Superior temporal gyrus (tissue), 1 donor: ENCODE measurements at regions not wholly inside any gene's neighbourhood (a gene's known extent, or its start where the extent isn't known, plus 50 kb on each side); places are given as distances from the start of the nearest gene placed in this dataset.
A peak's percentile ranks its signal among the peaks of the same experiment; 100 is the strongest.
"Not testable (repeated sequence)": the region's sequence is repeated elsewhere in the genome, so short reads cannot be mapped to it uniquely, and the experiment has no call there.

Experiments
- DNase-seq: peaks from one replicate; pipeline ENCODE4 v3.0.0-alpha.2; 2016; ENCODE audit errors: extremely low spot score

DNA sequence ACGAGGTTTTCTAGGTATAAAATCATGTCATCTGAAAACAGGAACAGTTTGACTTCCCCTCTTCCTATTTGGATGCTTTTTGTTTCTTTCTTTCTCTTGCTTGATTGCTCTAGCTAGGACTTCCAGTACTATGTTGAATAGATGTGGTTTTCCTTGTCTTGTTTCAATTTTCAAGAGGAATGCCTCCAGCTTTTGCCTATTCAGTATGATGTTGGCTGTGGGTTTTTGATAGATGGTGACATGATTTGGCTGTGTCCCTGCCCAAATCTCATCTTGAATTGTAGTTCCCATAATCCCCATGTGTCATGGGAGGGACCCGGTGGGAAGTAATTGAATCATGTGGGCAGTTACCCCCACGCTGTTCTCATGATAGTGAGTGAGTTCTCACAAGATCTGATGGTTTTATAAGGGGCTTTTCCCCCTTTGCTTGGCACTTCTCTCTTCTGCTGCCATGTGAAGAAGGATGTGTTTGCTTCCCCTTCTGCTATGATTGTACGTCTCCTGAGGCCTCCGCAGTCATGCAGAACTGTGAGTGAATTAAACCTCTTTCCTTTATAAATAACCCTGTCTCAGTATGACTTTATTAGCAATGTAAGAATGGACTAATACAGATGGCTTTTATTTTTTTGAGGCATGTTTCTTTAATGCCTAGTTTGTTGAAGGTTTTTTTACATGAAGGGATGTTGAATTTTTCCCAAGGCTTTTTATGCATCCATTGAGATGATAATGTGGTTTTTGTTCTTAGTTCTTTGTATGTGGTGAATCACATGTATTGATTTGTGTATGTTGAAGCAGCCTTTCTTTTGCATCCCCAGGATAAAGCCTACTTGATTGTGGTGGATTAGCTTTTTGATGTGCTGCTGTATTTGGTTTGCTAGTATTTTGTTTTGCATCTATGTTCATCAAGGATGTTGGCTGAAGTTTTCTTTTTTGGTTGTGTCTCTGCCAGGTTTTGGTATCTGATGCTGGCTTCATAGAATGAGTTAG is 239.1 kb downstream of the THBS2 start:
- no peak for DNase-seq

GRCh38 chr6:169009628-169010027 is 244.0 kb downstream of the THBS2 start:
- no peak for DNase-seq

DNA sequence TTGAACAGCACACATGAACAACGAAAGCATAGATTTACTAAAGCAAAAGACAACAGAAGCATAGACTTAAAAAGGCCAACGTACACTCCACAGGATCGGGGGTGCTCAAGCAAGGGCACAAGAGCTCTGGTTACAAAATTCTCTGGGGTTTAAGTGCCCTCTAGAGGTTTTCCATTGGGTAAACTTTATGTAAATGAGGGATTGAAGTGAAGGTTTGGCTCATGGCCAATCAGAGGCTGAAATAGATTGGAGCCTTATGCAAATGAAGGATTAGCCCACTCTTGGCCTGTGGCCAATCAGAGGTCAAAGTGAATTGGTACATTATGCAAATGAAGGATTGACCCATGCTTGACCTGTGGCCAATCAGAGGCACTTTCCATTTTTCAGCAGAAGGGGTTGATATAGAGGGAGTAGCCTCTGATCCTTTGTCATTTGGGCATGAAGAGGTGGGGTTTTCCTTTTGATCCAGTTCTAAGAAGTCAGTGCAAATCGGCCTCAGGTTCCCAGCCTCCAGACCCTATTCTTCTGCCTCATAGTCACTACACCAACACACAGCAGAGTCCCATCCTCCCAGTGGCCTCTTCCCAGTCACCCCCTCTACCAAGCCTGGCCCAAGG is 244.9 kb downstream of the THBS2 start:
- DNase-seq: peak; percentile 38

GRCh38 chr6:169005166-169005565 is 248.5 kb downstream of the THBS2 start:
- peak; percentile 57 for DNase-seq

DNA sequence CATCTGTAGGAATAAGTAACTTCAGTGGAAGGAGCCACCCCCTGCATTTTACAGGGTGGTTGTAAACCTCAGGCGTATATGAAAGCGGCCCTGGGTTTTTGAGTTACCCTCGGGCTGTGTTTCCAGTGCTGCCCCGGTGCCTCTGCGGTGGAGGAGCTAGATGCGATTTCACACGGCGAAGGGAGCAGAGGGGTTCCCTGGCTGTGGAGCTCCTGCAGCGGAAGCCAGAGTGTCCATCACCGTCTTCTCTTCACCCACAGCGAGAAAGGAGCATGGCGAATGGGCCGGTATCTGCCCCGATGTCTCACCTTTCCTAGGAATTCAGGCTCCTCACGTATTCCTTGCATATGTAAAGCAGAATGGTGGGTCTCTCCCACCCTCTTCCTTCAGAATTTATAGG is 253.6 kb downstream of the THBS2 start:
- DNase-seq: no peak

DNA sequence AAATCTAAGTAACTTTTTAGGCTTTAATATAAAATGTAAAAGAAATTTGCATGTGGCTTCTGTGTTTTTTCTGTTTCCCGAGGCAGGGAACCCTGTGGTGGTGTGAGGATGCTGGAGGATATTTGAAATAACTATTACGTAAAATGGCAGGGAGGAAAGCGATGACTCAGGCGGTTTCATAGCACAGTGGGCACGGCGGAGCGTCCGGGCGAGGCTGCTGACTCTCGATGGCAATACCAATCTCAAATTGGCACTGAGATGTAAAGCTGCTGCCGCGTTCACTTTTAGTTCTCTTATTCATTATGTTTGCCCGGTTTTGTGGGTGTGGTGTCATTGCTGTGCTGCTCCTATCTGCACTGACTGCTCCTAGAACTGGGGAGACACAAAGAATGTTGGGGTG is 254.3 kb downstream of the THBS2 start:
- no peak for DNase-seq

DNA sequence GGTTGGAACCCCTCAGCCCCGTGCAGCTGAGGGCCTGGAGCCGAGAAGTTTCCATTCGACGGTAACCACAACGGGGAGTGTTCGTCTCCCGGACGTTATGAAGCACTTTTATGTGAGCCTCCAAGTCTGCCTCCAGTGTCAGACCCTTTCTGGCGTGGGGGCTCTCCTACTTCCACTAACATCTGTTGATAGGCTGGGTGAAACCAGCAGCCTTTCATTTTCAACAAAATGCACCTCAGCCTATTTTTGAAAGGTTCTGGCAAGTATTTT is 257.4 kb downstream of the THBS2 start:
- no peak for DNase-seq

DNA sequence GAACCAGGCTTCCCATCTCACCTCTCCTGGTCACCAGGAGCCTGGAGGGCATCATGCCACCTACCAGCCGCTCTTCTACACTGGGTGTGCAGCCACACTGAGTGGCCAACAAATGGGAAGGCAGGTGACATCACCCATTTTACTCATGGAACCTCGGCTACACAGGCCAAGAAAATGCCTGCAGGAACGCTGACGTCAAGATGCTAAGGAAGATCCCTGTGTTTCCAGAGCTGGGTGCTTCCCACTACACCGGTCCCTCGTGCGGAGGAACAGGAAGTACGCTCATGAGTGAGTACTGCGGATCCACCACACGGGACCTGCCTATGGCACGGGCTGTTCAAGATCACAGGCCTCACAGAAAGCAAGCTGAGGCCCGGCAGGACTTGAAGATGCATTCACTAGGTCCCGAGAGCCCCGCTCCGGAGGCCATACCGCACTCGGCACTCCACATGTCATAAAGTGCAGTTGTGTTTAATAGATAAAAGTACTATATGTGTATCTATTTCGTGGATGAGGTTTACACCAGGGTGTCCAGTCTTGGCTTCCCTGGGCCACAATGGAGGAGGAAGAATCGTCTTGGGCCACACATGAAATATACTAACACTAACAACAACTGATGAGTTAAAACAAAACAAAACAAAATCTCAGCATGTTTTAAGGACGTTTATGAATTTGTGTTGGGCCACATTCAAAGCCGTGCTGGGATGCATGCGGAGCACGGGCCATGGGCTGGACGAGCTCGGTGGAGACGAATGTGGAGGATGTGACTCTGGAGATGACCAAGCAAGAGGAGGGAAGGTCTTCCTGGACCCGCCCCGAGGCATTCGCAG is 257.9 kb downstream of the THBS2 start:
- DNase-seq: no peak

- no peak for DNase-seq
Observed at GRCh38 chr6:168994956-168995355, 258.7 kb downstream of the THBS2 start.

GRCh38 chr6:168992446-168993144 is 261.1 kb downstream of the THBS2 start:
- no peak for DNase-seq

DNA sequence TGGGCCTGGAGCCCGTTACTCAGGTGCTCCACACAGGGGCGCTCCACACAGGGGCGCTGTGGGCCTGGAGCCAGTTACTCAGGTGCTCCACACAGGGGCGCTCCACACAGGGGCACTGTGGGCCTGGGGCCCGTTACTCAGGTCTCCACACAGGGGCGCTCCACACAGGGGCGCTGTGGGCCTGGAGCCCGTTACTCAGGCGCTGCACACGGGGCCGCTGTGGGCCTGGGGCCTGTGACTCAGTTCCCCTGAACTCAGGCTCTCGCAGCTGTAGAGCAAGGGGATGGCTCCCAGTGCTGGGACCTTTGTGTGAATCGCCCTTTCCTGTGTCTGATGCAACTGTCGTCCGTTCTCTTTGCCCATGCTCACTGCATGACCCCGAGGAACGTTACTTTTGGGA is 262.0 kb downstream of the THBS2 start:
- DNase-seq: not testable (repeated sequence)

DNA sequence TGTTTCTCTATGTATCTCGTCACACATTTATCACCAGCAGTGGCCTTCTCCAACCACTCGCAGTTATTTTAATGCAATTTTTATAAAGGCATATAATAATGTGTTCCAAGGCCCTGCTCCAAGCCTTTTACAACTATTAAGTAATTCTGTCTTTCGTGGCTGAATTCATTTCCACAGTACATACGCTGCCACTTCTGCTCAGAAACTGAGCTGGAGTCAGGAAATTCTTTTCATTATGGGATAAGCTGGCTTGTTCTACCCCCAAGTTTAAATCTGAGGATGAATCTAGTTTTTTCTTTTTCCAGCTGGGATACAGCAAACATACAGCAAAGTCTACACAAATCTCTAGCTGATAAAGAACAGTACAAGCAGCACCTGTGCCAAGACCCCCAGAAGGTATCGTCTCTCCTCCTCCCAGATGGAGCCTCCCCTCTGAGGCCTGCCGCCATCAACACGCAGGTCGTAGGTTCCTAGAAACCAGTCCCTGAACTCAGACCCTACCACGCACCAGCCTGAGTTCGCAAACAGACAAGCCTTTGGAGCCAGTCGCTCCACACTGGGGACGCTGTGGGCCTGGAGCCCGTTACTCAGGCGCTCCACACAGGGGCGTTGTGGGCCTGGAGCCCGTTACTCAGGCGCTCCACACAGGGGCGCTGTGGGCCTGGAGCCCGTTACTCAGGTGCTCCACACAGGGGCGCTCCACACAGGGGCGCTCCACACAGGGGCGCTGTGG is 263.5 kb downstream of the THBS2 start:
- no peak for DNase-seq

GRCh38 chr6:168989421-168989820 is 264.2 kb downstream of the THBS2 start:
- DNase-seq: no peak

DNA sequence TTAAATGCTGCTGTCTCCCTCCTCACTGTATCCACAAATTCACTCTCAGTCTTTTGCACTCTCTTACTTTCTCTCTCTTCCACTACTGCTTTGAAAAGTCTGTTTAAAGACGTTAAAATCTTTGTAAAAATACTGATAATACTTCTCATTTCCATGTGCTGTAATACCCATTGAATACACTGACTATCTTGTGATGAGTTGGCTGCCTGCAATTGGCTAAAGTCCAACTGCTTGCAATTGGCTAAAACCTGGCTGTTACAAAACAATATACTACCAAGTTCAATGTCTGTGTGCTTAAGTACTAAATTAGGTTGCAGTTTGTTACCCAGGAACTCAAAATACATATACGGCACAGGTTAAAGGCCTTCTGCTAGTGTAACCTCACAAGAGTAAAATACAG is 264.8 kb downstream of the THBS2 start:
- no peak for DNase-seq

DNA sequence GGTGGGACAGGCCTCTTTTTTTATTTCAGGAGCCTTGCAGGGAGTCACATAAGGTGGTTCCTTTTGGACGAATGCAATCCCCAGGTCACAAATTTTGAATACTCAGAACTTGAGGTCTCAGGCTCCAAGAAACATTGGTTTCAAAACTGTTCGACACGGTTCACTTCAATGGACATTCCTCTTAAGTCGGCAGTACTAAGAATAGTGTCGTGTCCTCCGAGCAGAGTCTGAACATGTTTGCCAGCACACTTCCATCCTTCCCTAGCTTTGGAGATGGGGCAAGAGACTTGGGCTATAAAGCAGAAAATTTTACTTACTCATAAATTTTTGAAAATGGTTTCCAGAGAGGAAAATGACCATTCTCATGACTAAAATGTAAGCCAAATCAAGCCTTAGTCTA is 265.4 kb downstream of the THBS2 start:
- no peak for DNase-seq

GRCh38 chr6:168985705-168986104 is 267.9 kb downstream of the THBS2 start:
- no peak for DNase-seq

- no peak for DNase-seq
Observed at GRCh38 chr6:168983925-168984324, 269.7 kb downstream of the THBS2 start.

DNA sequence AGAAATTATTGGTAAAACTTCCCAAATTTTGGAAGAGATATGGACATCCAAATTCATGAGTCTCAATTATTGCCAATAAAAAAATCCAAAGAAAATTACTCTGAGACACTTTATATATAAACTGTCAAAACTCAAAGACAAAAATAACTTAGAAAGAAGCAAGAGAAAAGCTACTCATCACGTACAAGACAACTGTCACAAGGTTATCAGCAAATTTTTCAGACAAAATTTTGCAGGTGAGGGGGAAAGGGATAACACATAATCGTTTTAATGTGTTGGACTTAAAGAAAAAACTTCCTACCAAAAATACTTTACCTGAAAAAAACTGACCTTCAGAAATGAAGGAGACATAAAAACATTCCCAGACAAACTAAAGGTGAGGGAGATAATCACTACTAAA is 272.5 kb downstream of the THBS2 start:
- DNase-seq: no peak

- DNase-seq: no peak
Observed at GRCh38 chr6:168979254-168979653, 274.4 kb downstream of the THBS2 start.

DNA sequence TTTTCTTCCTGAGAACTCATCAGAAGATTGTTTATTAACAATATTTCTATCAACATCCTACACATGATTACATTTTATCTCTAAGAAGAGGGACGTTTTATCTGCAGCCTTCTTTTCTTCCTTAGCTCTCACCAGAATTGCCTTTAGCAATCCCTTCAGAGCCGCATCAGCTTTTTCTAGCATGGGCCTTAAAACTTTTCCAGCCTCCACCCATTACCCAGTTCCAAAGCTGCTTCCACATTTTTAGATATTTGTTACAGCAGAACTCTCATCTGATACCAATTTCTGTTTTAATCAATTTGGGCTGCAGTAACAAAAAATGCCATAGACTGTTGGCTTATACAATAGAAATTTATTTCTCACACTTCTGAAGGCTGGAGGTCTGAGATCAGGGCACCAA is 281.5 kb downstream of the THBS2 start:
- no peak for DNase-seq

DNA sequence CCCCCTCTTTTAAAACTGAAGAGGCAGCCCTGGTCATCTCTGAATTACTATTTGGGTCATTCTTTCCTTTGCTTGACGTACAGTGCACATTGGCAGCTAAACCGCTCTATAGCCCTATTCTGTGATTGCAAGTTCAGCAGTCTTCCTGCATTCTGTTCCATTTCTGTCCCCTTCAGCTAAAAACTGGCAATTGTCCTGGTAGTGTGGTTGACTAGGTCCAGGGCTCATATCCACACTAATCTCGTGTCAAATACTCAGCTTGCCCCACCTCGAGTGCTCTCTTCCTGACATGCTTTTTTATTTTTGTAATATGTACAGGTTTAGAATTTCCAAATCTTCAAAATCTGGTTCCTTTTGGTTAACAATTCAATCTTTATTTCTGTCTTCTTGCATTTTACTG is 282.1 kb downstream of the THBS2 start:
- DNase-seq: no peak
